Ureter (tissue), 1 donor: ENCODE measurements at regions not wholly inside any gene's neighbourhood (a gene's known extent, or its start where the extent isn't known, plus 50 kb on each side); places are given as distances from the start of the nearest gene placed in this dataset.

ENCODE experiments used
- DNase-seq: peaks from one replicate; pipeline ENCODE4 v3.0.0-alpha.2; 2020; ENCODE audit warnings: low spot score
- donor health status: DM: yes; HTN: yes; CAD: no.

- DNase-seq = no peak
Measured at GRCh38 chr1:198861636-198862035, 222.8 kb downstream of the PTPRC start.

- DNase-seq = no peak
Measured at GRCh38 chr1:198864695-198865094, 225.9 kb downstream of the PTPRC start.

- DNase-seq = no peak
Measured at GRCh38 chr1:198865319-198865718, 226.5 kb downstream of the PTPRC start.

DNA sequence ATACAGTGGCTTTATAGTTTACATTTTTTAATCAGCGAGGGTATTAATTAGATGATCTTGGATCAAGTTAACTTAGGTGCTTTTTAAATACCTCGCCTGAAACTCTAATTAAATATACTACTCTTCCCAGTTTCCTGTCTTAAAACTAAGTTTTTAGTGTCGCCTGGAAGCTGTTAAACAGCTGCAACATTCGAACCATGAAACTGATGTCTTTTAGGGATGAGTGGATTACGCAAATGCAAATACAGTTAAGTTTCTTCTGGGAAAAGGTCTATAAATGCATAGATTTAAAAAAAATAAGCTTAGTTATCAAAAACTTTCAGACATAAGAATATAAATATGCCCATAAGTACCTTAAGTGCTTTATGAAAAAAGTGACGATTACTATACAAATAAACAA is 228.3 kb downstream of the PTPRC start:
- DNase-seq = no peak

DNA sequence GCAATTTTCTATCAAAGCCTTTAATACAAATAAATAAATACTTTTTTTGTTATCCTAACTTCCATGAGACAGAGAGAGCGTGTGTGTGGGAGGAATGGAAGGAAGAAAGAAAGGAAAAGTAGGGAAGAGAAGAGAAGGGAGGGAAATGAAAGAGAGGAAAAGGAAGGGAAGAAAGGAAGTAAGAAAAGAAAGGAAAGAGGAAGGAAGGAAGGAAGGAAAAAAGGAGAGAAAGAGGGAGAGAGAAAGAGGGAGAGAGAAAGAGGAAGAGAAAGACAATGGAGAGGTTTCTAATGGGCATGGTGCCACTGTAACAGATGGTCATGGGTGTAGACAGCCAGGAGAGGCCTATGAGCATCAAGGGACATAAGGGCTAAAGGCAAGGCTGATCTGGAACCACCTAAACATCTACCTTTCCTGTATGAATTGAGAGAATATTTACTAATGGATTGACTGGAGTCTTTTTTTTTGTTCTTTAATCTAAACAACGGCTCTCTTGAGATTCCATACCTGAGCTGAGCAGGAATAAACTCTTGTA is 234.9 kb downstream of the PTPRC start:
- DNase-seq = no peak

- DNase-seq = no peak
Measured at GRCh38 chr1:198876371-198876871, 237.6 kb downstream of the PTPRC start.

GRCh38 chr1:198878566-198878965 is 239.7 kb downstream of the PTPRC start:
- DNase-seq = no peak

DNA sequence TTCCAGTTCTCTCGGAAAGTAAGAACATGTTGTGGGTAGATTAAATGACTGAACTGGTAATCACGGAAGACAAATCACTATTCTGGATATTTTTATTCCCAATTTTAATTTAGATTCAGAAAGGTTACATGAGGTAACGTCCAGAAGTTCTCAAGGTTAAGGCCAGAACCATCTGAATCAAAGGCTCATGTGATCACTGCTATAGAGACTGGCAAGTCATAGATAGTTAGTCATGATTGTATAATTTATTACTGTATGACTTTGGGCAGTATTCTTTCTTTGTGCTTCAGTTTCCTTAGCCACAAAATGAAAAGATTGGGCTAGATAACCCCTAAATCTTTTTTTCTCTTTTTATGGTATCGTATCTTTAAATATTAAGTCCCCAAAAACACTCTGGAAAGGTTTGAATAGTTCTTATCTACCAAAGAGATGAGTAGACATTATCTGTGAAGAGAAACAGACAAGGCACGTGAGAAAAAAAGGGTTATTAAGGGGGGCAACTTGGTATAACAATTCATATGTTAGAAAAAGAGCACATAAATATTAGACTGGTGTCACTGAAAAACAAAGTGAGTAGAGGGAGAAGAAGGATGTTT is 241.0 kb downstream of the PTPRC start:
- no peak for DNase-seq

GRCh38 chr1:198880397-198880796 is 241.6 kb downstream of the PTPRC start:
- no peak for DNase-seq

GRCh38 chr1:198880818-198881597 is 242.2 kb downstream of the PTPRC start:
- no peak for DNase-seq

GRCh38 chr1:198883184-198883583 is 244.3 kb downstream of the PTPRC start:
- no peak for DNase-seq

DNA sequence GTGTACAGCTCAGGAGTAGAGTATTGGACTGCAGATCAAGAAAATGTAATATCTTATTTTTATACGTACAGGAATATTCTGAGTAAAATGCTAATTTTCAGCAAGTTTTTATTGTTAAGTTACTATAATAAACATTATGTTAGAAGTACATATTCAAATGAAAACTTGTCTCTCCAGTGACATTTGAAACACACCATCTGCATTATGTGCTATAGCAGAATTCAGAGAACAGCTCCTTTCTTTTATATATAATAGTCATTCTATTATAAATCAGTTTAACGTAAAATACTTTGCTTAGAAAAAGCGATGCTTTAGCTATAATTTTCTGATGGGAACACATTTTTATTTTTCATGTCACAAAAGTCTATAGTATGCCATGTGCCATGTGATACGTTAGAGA is 249.0 kb downstream of the PTPRC start:
- no peak for DNase-seq

- DNase-seq = no peak
Measured at GRCh38 chr1:198888379-198888943, 249.6 kb downstream of the PTPRC start.

- DNase-seq = no peak
Measured at GRCh38 chr1:198889101-198889500, 250.3 kb downstream of the PTPRC start.

GRCh38 chr1:198889749-198890148 is 250.9 kb downstream of the PTPRC start:
- DNase-seq = no peak

GRCh38 chr1:198890214-198890930 is 251.5 kb downstream of the PTPRC start:
- no peak for DNase-seq

GRCh38 chr1:198892065-198892464 is 253.2 kb downstream of the PTPRC start:
- no peak for DNase-seq

GRCh38 chr1:198893141-198893540 is 254.3 kb downstream of the PTPRC start:
- DNase-seq = no peak

DNA sequence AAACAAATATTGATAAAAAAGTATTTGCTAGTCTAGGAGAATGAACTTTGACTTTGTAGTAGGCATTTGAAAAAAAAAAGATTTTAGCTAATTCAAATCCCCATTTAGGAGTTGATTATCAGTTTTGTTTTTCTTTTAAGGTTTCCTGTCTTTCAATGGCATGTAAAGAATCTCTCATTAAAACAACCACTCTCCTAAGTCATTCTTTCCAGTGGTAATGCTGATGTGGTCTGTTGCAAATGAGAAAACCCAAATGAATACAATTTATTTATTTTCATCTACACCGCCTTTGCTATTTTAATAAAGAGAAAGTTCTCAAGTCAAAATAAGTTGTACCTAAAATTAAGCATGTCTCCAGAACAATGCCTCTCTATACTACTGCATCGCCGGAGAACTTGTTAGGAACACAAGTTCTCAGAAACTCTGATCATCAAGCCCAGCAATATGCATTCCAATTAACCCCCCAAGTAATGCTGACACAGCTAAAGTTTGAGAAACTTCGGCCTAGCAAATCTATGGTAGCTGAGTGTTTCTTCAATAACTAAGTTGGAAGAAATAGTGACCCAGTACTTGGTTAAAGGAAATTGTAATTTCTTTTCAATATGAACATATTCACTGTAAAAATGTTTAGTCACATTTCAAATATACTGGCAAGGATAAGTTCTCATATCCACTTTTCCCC is 255.1 kb downstream of the PTPRC start:
- DNase-seq = no peak

GRCh38 chr1:198901266-198901665 is 262.4 kb downstream of the PTPRC start:
- no peak for DNase-seq

DNA sequence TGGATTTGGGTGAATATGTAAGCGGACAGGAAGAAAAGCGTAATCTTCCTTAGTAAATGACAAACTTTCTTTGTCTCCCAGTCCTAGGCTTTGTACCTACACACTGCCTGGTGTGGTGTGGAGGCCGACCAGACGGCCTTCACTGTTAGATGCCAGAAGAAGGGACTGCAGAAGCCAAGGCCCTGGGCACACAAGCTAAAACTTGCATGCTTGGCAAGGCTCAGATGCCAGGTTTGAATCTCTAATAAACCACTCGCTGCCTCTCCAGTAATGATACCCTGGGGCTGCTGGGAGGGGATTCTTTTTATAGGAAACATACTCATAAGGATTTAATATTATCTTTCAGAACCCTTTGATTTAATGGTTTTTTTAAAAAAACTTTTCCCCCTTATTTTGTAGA is 263.8 kb downstream of the PTPRC start:
- DNase-seq = no peak

- DNase-seq = no peak
Measured at GRCh38 chr1:198903203-198903602, 264.4 kb downstream of the PTPRC start.
